ENCODE measurements at regions not wholly inside any gene's neighbourhood (a gene's known extent, or its start where the extent isn't known, plus 50 kb on each side); places are given as distances from the start of the nearest gene placed in this dataset.
"Not testable (repeated sequence)": the region's sequence is repeated elsewhere in the genome, so short reads cannot be mapped to it uniquely, and the experiment has no call there.

GRCh38 chr6:18039481-18039880, 52.0 kb upstream of the KIF13A start:
- CTCF ChIA-PET: no interaction called here
- Mint-ChIP-seq H3K4me1 (ENCODE audit: low read depth) (no peaks in the 10 kb centered on the region), H3K4me3 (no peak overlapping the region), H3K27ac (no peak overlapping the region), H3K27me3 (ENCODE audit: low read depth) (peaks cover 9% of the 10 kb centered on the region), H3K36me3 (ENCODE audit: low read depth) (no peaks in the 10 kb centered on the region), H3K9me3 (no peaks in the 10 kb centered on the region)
- intact Hi-C loops (cut with micrococcal nuclease): no loop called here
- no peak for DNase-seq

GRCh38 chr6:18038235-18038634, 50.8 kb upstream of the KIF13A start:
- H3K27me3 Mint-ChIP-seq (ENCODE audit: low read depth); H3K36me3 Mint-ChIP-seq (ENCODE audit: low read depth); H3K9me3 Mint-ChIP-seq; CTCF ChIA-PET; H3K27ac Mint-ChIP-seq; H3K4me1 Mint-ChIP-seq (ENCODE audit: low read depth); H3K4me3 Mint-ChIP-seq; DNase-seq; intact Hi-C loops (cut with micrococcal nuclease): not testable (repeated sequence)
